ENCODE measurements at regions not wholly inside any gene's neighbourhood (a gene's known extent, or its start where the extent isn't known, plus 50 kb on each side); places are given as distances from the start of the nearest gene placed in this dataset.

- H3K27ac Mint-ChIP-seq, result no peak overlapping the region
- H3K27ac ChIP-seq (ENCODE audit: low read depth in 1 of 2, low read length in 2 of 2), result no peak overlapping the region
- H3K9me3 ChIP-seq (replicated peaks in 1 of 2; ENCODE audit: control insufficient read depth in 1 of 2, insufficient read depth in 1 of 2, low read length in 2 of 2), result no peaks in the 10 kb centered on the region
- 94% methylated on average over 4 of the region's 7 CpGs for whole genome bisulfite sequencing (ENCODE audit: insufficient coverage)
- no peaks in the 10 kb centered on the region for H3K79me2 ChIP-seq (ENCODE audit: insufficient read depth, low read length)
- no peaks in the 10 kb centered on the region for H3K27me3 ChIP-seq (ENCODE audit: control insufficient read depth in 2 of 2, insufficient read depth in 2 of 2, low read length in 2 of 2)
- intact Hi-C loops (cut with micrococcal nuclease), result no loop called here
- H3K4me1 Mint-ChIP-seq, result no peaks in the 10 kb centered on the region
- H3K9ac ChIP-seq (ENCODE audit: insufficient read depth, low read length, poor library complexity, severe bottlenecking), result no peak overlapping the region
- no peak overlapping the region for H3K4me2 ChIP-seq (replicated peaks; ENCODE audit: extremely low read depth, low read length, poor library complexity, severe bottlenecking)
- no peak for TF ChIP-seq CTCF (IDR thresholded peaks at IDR 0.05)
- H3K4me1 ChIP-seq (ENCODE audit: control insufficient read depth in 1 of 2, insufficient read depth in 2 of 2, low read length in 2 of 2), result no peaks in the 10 kb centered on the region
- peaks cover 0 to 8% (median 0%) of the 10 kb centered on the region in 3 donors for H3K27me3 Mint-ChIP-seq (ENCODE audit: low read depth in 3 of 3)
- H3K4me3 ChIP-seq (replicated peaks in 1 of 3; ENCODE audit: low read depth in 2 of 3, low read length in 3 of 3), result no peak overlapping the region
- no peaks in the 10 kb centered on the region for H3K36me3 Mint-ChIP-seq
- no peak for DNase-seq
- H2AFZ ChIP-seq (ENCODE audit: insufficient read depth, low read depth, low read length, poor library complexity, severe bottlenecking), result no peak overlapping the region
- no peak overlapping the region for H3K4me3 Mint-ChIP-seq
- no peaks in the 10 kb centered on the region for H4K20me1 ChIP-seq (ENCODE audit: insufficient read depth, low read length)
- peaks cover 0 to 6% (median 0%) of the 10 kb centered on the region in 7 donors for H3K9me3 Mint-ChIP-seq
- H3K36me3 ChIP-seq (replicated peaks in 1 of 2; ENCODE audit: control insufficient read depth in 1 of 2, insufficient read depth in 2 of 2, low read length in 2 of 2), result no peaks in the 10 kb centered on the region
Measured at GRCh38 chr2:104583811-104584210, 270.1 kb upstream of the POU3F3 start.

- H3K4me3 ChIP-seq (replicated peaks in 1 of 3; ENCODE audit: low read depth in 2 of 3, low read length in 3 of 3), result no peak overlapping the region
- peaks cover 0 to 3% of the 10 kb centered on the region in 2 donors for H3K9me3 ChIP-seq (replicated peaks in 1 of 2; ENCODE audit: control insufficient read depth in 1 of 2, insufficient read depth in 1 of 2, low read length in 2 of 2)
- no peak overlapping the region for H3K4me2 ChIP-seq (replicated peaks; ENCODE audit: extremely low read depth, low read length, poor library complexity, severe bottlenecking)
- H3K27me3 ChIP-seq (ENCODE audit: control insufficient read depth in 2 of 2, insufficient read depth in 2 of 2, low read length in 2 of 2), result no peaks in the 10 kb centered on the region
- Mint-ChIP-seq H3K27me3 (ENCODE audit: low read depth in 3 of 3) (peaks cover 0 to 8% (median 0%) of the 10 kb centered on the region in 3 donors), H3K36me3 (no peaks in the 10 kb centered on the region), H3K4me1 (no peaks in the 10 kb centered on the region), H3K27ac (no peak overlapping the region), H3K4me3 (no peak overlapping the region), H3K9me3 (peaks cover 0 to 7% (median 4%) of the 10 kb centered on the region in 7 donors)
- no peak overlapping the region for H3K9ac ChIP-seq (ENCODE audit: insufficient read depth, low read length, poor library complexity, severe bottlenecking)
- TF ChIP-seq CTCF (IDR thresholded peaks at IDR 0.05), result no peak
- no peaks in the 10 kb centered on the region for H4K20me1 ChIP-seq (ENCODE audit: insufficient read depth, low read length)
- 100% methylated on average over 1 of the region's 4 CpGs for WGBS (ENCODE audit: insufficient coverage)
- DNase-seq, result no peak
- no peak overlapping the region for H3K27ac ChIP-seq (ENCODE audit: low read depth in 1 of 2, low read length in 2 of 2)
- H3K4me1 ChIP-seq (ENCODE audit: control insufficient read depth in 1 of 2, insufficient read depth in 2 of 2, low read length in 2 of 2), result no peaks in the 10 kb centered on the region
- intact Hi-C loops (cut with micrococcal nuclease), result no loop called here
- H2AFZ ChIP-seq (ENCODE audit: insufficient read depth, low read depth, low read length, poor library complexity, severe bottlenecking), result no peak overlapping the region
- H3K36me3 ChIP-seq (replicated peaks in 1 of 2; ENCODE audit: control insufficient read depth in 1 of 2, insufficient read depth in 2 of 2, low read length in 2 of 2), result no peaks in the 10 kb centered on the region
- H3K79me2 ChIP-seq (ENCODE audit: insufficient read depth, low read length), result no peaks in the 10 kb centered on the region
Measured at GRCh38 chr2:104584393-104584792, 269.5 kb upstream of the POU3F3 start.
